ENCODE measurements at regions not wholly inside any gene's neighbourhood (a gene's known extent, or its start where the extent isn't known, plus 50 kb on each side); places are given as distances from the start of the nearest gene placed in this dataset.

- TF ChIP-seq EZH2phosphoT487 (IDR thresholded peaks at IDR 0.05; ENCODE audit: borderline replicate concordance): no peak
Observed at GRCh38 chr9:126125577-126125976, 201.1 kb upstream of the MVB12B start (continued).

GRCh38 chr9:126125992-126126409 lies 200.6 kb upstream of the MVB12B start:
- RAD21 ChIA-PET (ENCODE audit: low non-redundant PET in 1 of 2, low total read pairs in 2 of 2, uncharacterized antibody in 2 of 2, unreplicated experiment in 2 of 2): no interaction called here
- intact Hi-C loops (cut with micrococcal nuclease): no loop called here
- Histone ChIP-seq H3K4me1 (ENCODE audit: control insufficient read depth in 1 of 2, insufficient read depth in 2 of 2, low read length in 2 of 2) (no peaks in the 10 kb centered on the region), H3K4me3 (replicated peaks in 1 of 2; ENCODE audit: low read depth in 1 of 2, low read length in 2 of 2) (no peak overlapping the region), H2AFZ (ENCODE audit: low read depth, low read length, poor library complexity, severe bottlenecking) (no peak overlapping the region), H3K36me3 (ENCODE audit: control insufficient read depth in 1 of 2, insufficient read depth in 2 of 2, low read length in 2 of 2) (no peaks in the 10 kb centered on the region), H3K9me2 (ENCODE audit: insufficient read depth) (no peaks in the 10 kb centered on the region), H3K9ac (ENCODE audit: low read length) (no peak overlapping the region), H3K27ac (ENCODE audit: low read depth, low read length) (no peak overlapping the region), H3K9me3 (ENCODE audit: control insufficient read depth in 1 of 2, insufficient read depth in 1 of 2, low read depth in 1 of 2, low read length in 2 of 2) (no peaks in the 10 kb centered on the region), H3K27me3 (ENCODE audit: insufficient read depth, low read length) (peaks cover 36% of the 10 kb centered on the region), H3K79me2 (ENCODE audit: insufficient read depth, low read length) (no peaks in the 10 kb centered on the region), H3K4me2 (ENCODE audit: low read length) (no peak overlapping the region), H4K20me1 (ENCODE audit: insufficient read depth) (no peaks in the 10 kb centered on the region)
- POLR2A ChIA-PET: no interaction called here
- BruUV-seq (replicated peaks): no TSS peak
- DNase-seq (ENCODE audit: low read depth, low spot score) (no peak), ATAC-seq (no peak)
- TF ChIP-seq CTCF (IDR thresholded peaks at IDR 0.05 in 2 of 3, conservative IDR thresholded peaks at IDR 0.05 in 1 of 3; ENCODE audit: borderline replicate concordance in 1 of 3, insufficient read depth in 1 of 3, low read depth in 2 of 3, low read length in 2 of 3): no peak
- no peak for TF ChIP-seq EGR1 (IDR thresholded peaks at IDR 0.05; ENCODE audit: low read depth)
- TF ChIP-seq POLR2A (IDR thresholded peaks at IDR 0.05; ENCODE audit: borderline replicate concordance, extremely low read depth, insufficient read depth, insufficient read length): no peak
- TF ChIP-seq RAD21 (IDR thresholded peaks at IDR 0.05; ENCODE audit: low read depth): no peak
- TF ChIP-seq ELF1 (IDR thresholded peaks at IDR 0.05; ENCODE audit: borderline replicate concordance, low read depth): no peak
- TF ChIP-seq ATF3 (IDR thresholded peaks at IDR 0.05): no peak
- TF ChIP-seq EZH2phosphoT487 (IDR thresholded peaks at IDR 0.05; ENCODE audit: borderline replicate concordance): no peak
- TF ChIP-seq ZFX (IDR thresholded peaks at IDR 0.05): no peak
- TF ChIP-seq JUND (IDR thresholded peaks at IDR 0.05): no peak
- CTCF ChIA-PET: no interaction called here

Measured in HCT116 (cell line).